HepG2 (cell line): ENCODE measurements at regions not wholly inside any gene's neighbourhood (a gene's known extent, or its start where the extent isn't known, plus 50 kb on each side); places are given as distances from the start of the nearest gene placed in this dataset.
A peak's percentile ranks its signal among the peaks of the same experiment; 100 is the strongest.

Source experiments
- ATAC-seq: fragments of 200-7000 bp; cut with Tn5 transposase; 3 replicates; pipeline ENCODE4 v1.9.1; 2020; ENCODE audit warnings: mild to moderate bottlenecking, moderate library complexity
- BruUV-seq: library from RNA; stranded (reverse); fragments of 400-500 nt; replicated peaks from 2 replicates; lab custom pipeline; 2021; lab: Mats Ljungman, UMichigan
- CTCF ChIA-PET: fragments of 300-600 bp; formaldehyde crosslinking; extraction: SDS; loops from one replicate; lab custom pipeline; 2021; ENCODE audit warnings: low total read pairs, inconsistent platforms, low intra/inter-chr PET ratio; lab: Yijun Ruan, JAX
- POLR2A ChIA-PET: fragments of 350-600 bp; sonication (Branson Sonifier 250); formaldehyde crosslinking; loops from one replicate; lab custom pipeline; 2020; ENCODE audit warnings: antibody characterized with exemption, inconsistent platforms; lab: Yijun Ruan, JAX
- DNase-seq: peaks from one replicate; pipeline ENCODE4 v3.0.0-alpha.2; 2015; ENCODE audit warnings: low spot score
- FAIRE-seq: peaks from 3 replicates; lab custom pipeline; 2011; peaks lifted over from hg19 to GRCh38; lab: Jason Lieb, UNC
- H2AFZ ChIP-seq: one replicate; pipeline ENCODE4 v1.6.1; 2011; ENCODE audit warnings: low read length, inconsistent platforms
- H3K27ac ChIP-seq: fragments of 300-600 bp; 3 replicates; pipeline ENCODE4 v1.8.0; 2011; ENCODE audit warnings: mixed run types, mild to moderate bottlenecking, mixed read lengths, low read length, inconsistent platforms; ENCODE audit not compliant: insufficient read depth; ENCODE audit errors: extremely low read length
- H3K27me3 ChIP-seq, 2 experiments: fragments of 200-600 bp in 1 of 2; 2 replicates in 1 of 2; 3 replicates in 1 of 2; pipeline versions ENCODE4 v1.6.0 to v1.8.0; 2011; ENCODE audit warnings: low read length in 2 of 2, mild to moderate bottlenecking in 2 of 2, moderate library complexity in 2 of 2, inconsistent platforms in 1 of 2; ENCODE audit not compliant: insufficient read depth in 2 of 2, control insufficient read depth in 1 of 2
- H3K36me3 ChIP-seq, 2 experiments: fragments of 200-600 bp in 1 of 2; replicated peaks in 1 of 2; 2 replicates in 1 of 2; 3 replicates in 1 of 2; pipeline versions ENCODE4 v1.5.1 to v1.8.0; 2011; ENCODE audit warnings: low read length in 2 of 2, inconsistent platforms in 1 of 2; ENCODE audit not compliant: insufficient read depth in 2 of 2, control insufficient read depth in 1 of 2
- H3K4me1 ChIP-seq: 2 replicates; pipeline ENCODE4 v1.5.1; 2012; ENCODE audit warnings: low read length, inconsistent platforms; ENCODE audit not compliant: insufficient read depth
- H3K4me2 ChIP-seq: 2 replicates; pipeline ENCODE4 v1.6.0; 2011; ENCODE audit warnings: low read depth, low read length, inconsistent platforms
- H3K4me3 ChIP-seq, 3 experiments: fragments of 200-600 bp in 1 of 3; sonication (generic), shearing (Covaris generic) in 1 of 3; replicated peaks in 1 of 3; 2 replicates each; pipeline ENCODE4 v1.5.1; 2011 to 2016; ENCODE audit warnings: low read length in 3 of 3, inconsistent platforms in 2 of 3, low read depth in 2 of 3, mild to moderate bottlenecking in 2 of 3, control low read depth in 1 of 3, mixed read lengths in 1 of 3; ENCODE audit not compliant: insufficient read depth in 1 of 3
- H3K79me2 ChIP-seq: one replicate; pipeline ENCODE4 v1.6.1; 2011; ENCODE audit warnings: low read length, inconsistent platforms; ENCODE audit not compliant: insufficient read depth
- H3K9ac ChIP-seq: 2 replicates; pipeline ENCODE4 v1.6.0; 2011; ENCODE audit warnings: mild to moderate bottlenecking, low read depth, low read length, inconsistent platforms; ENCODE audit not compliant: insufficient read depth
- H3K9me3 ChIP-seq: 2 replicates; pipeline ENCODE4 v1.5.1; 2012; ENCODE audit warnings: mild to moderate bottlenecking, low read length
- H4K20me1 ChIP-seq: 2 replicates; pipeline ENCODE4 v1.6.0; 2011; ENCODE audit warnings: inconsistent platforms, mild to moderate bottlenecking, low read length, moderate library complexity; ENCODE audit not compliant: insufficient read depth
- AHDC1 ChIP-seq: sonication (generic); formaldehyde crosslinking; IDR thresholded peaks from 2 replicates; pipeline ENCODE4 v1.5.1; 2020; ENCODE audit warnings: mild to moderate bottlenecking, missing genetic modification reagents, borderline replicate concordance
- GATA4 ChIP-seq: sonication (generic); IDR thresholded peaks from 2 replicates; pipeline ENCODE4 v1.6.1; 2016; ENCODE audit warnings: antibody characterized with exemption, low read depth, borderline replicate concordance
- KLF9 ChIP-seq: IDR thresholded peaks from 2 replicates; pipeline ENCODE4 v1.6.1; 2016; ENCODE audit warnings: low read depth
- MIER3 ChIP-seq: IDR thresholded peaks from 2 replicates; pipeline ENCODE4 v1.6.1; 2016; ENCODE audit warnings: missing compliant biosample characterization, borderline replicate concordance
- NR2F6 ChIP-seq, 2 experiments: IDR thresholded peaks; 2 replicates each; pipeline ENCODE4 v1.6.1; 2016; ENCODE audit warnings: antibody characterized with exemption in 1 of 2, mild to moderate bottlenecking in 1 of 2
- PPARG ChIP-seq: conservative IDR thresholded peaks from 2 replicates; pipeline ENCODE4 v1.6.1; 2016; ENCODE audit warnings: missing biosample characterization, missing genetic modification reagents
- PRPF4 ChIP-seq: fragments of 200-400 bp; formaldehyde crosslinking; IDR thresholded peaks from 2 replicates; pipeline ENCODE4 v1.6.1; 2016; ENCODE audit warnings: low read length, low read depth; ENCODE audit not compliant: poor library complexity, severe bottlenecking
- SKI ChIP-seq: fragments of 450-650 bp; IDR thresholded peaks from one replicate; pipeline ENCODE4 v1.6.1; 2018; ENCODE audit warnings: mild to moderate bottlenecking; ENCODE audit not compliant: partially characterized antibody
- SMAD3 ChIP-seq: sonication (generic); formaldehyde crosslinking; IDR thresholded peaks from 2 replicates; pipeline ENCODE4 v1.4.0; 2020; ENCODE audit warnings: missing genetic modification reagents
- SP1 ChIP-seq, 2 experiments: fragments of 450-650 bp in 1 of 2; sonication (generic) in 1 of 2; formaldehyde crosslinking in 1 of 2; IDR thresholded peaks; 2 replicates each; pipeline versions ENCODE4 v1.4.0 to v1.6.1; 2016 to 2020; ENCODE audit warnings: missing genetic modification reagents in 1 of 2
- YY1 ChIP-seq: IDR thresholded peaks from 2 replicates; pipeline ENCODE4 v1.6.1; 2011; ENCODE audit warnings: low read length, low read depth, moderate library complexity, mild to moderate bottlenecking; ENCODE audit not compliant: insufficient read depth, insufficient replicate concordance
- ZNF337 ChIP-seq: sonication (generic); formaldehyde crosslinking; IDR thresholded peaks from 2 replicates; pipeline ENCODE4 v1.5.1; 2020; ENCODE audit warnings: missing genetic modification reagents, low read depth, mild to moderate bottlenecking, borderline replicate concordance
- ZNF549 ChIP-seq: sonication (generic); formaldehyde crosslinking; IDR thresholded peaks from 2 replicates; pipeline ENCODE4 v1.5.0; 2020; ENCODE audit warnings: missing genetic modification reagents
- WGBS: methylation state at CpG from one replicate; pipeline ENCODE4 v1.1.6; 2017; ENCODE audit warnings: low lambda C conversion rate; 5-methylcytosine and 5-hydroxymethylcytosine counted together
- in situ Hi-C: cut with HindIII; loops from 2 replicates; pipeline ENCODE4 v1.10.0; 2017; ENCODE audit warnings: low pct_unique_long_range_greater_than_20kb; ENCODE audit not compliant: extremely low pct_ligation_motif_present
- intact Hi-C: fragments of 100-400 bp; cut with micrococcal nuclease; formaldehyde crosslinking; loops from one replicate; pipeline ENCODE4 v1.10.0; 2022; ENCODE audit not compliant: unreplicated experiment

- TF ChIP-seq AHDC1 (CRISPR knock-in tag) = no peak
- TF ChIP-seq KLF9 (CRISPR knock-in tag) = no peak
- no peak for TF ChIP-seq ZNF549
- TF ChIP-seq SP1 (IDR thresholded peaks at IDR 0.05) = no peak
- TF ChIP-seq SP1 (CRISPR knock-in tag; IDR thresholded peaks at IDR 0.05) = no peak
- TF ChIP-seq SMAD3 (CRISPR knock-in tag) = no peak
- peak; percentile 82 for TF ChIP-seq PRPF4
Measured at GRCh38 chr3:40842714-40843113, 318.0 kb downstream of the ZNF621 start (continued).

GRCh38 chr3:40843208-40843624 lies 318.5 kb downstream of the ZNF621 start:
- no peaks in the 10 kb centered on the region for H3K27me3 ChIP-seq
- H3K4me3 ChIP-seq = no peak overlapping the region; a peak in 1 of 6 replicates
- peak; percentile 91 for ATAC-seq
- peak; percentile 36 for FAIRE-seq
- H4K20me1 ChIP-seq = no peaks in the 10 kb centered on the region
- peak overlapping the region; percentile 26; the same call in 1 of the 2 replicates for H3K9ac ChIP-seq
- no peak overlapping the region for H2AFZ ChIP-seq
- CTCF ChIA-PET = no interaction called here
- peak overlapping the region; percentile 96 for H3K27ac ChIP-seq
- in situ Hi-C loops = no loop called here
- no TSS peak for BruUV-seq
- H3K36me3 ChIP-seq = no peaks in the 10 kb centered on the region
- POLR2A ChIA-PET = interaction anchor here (0.6 to 2.1 kb wide), 5 partner anchors 12 to 356 kb away, joined by 3 to 6 read pairs (median 4); partner anchors contain the start of gene CTNNB1
- no peaks in the 10 kb centered on the region for H3K79me2 ChIP-seq
- H3K4me1 ChIP-seq = peaks cover 75% of the 10 kb centered on the region
- DNase-seq = peak; percentile 97
- WGBS = 3% methylated on average over 2 of the region's 2 CpGs
- peaks cover 9% of the 10 kb centered on the region for H3K9me3 ChIP-seq
- intact Hi-C loops = loop anchor here (1.0 to 10.0 kb wide), 3 partner anchors 28 to 352 kb away; partner anchors contain the start of gene CTNNB1
- peak overlapping the region; percentile 67 for H3K4me2 ChIP-seq
- TF ChIP-seq GATA4 (peak; percentile 99), NR2F6 (IDR thresholded peaks at IDR 0.05) (peak; percentile 87), NR2F6 (CRISPR knock-in tag; IDR thresholded peaks at IDR 0.05) (peak; percentile 70), ZNF337 (CRISPR knock-in tag) (no peak), YY1 (no peak), MIER3 (peak; percentile 70; the same call in 1 of the 2 replicates), SKI (peak; percentile 62), PPARG (CRISPR knock-in tag) (peak; percentile 81)
